Loucy (cell line): ENCODE measurements at regions not wholly inside any gene's neighbourhood (a gene's known extent, or its start where the extent isn't known, plus 50 kb on each side); places are given as distances from the start of the nearest gene placed in this dataset.

ENCODE experiments used
- CTCF ChIP-seq: fragments of 200-600 bp; sonication (generic); conservative IDR thresholded peaks from 2 replicates; pipeline ENCODE4 v1.5.1; 2014; ENCODE audit warnings: mild to moderate bottlenecking, antibody characterized with exemption, low read length
- EZH2phosphoT487 ChIP-seq: fragments of 200-600 bp; IDR thresholded peaks from 2 replicates; pipeline ENCODE4 v1.6.1; 2018; ENCODE audit warnings: antibody characterized with exemption, mild to moderate bottlenecking, moderate library complexity, borderline replicate concordance

- no peak for TF ChIP-seq CTCF
- no peak for TF ChIP-seq EZH2phosphoT487
Measured at GRCh38 chr2:164220265-164220664, 401.0 kb downstream of the GRB14 start.
